ENCODE measurements at regions not wholly inside any gene's neighbourhood (a gene's known extent, or its start where the extent isn't known, plus 50 kb on each side); places are given as distances from the start of the nearest gene placed in this dataset.

GRCh38 chr15:53260647-53261046 lies 470.5 kb upstream of the ONECUT1 start:
- TF ChIP-seq CTCF (conservative IDR thresholded peaks at IDR 0.05) = no peak
- TF ChIP-seq ZFX (IDR thresholded peaks at IDR 0.05) = no peak

Data from C4-2B (cell line).